Activated CD4-positive, alpha-beta T cell treated with anti-CD3 and anti-CD28 coated beads for 4 hours (primary cell): ENCODE measurements at regions not wholly inside any gene's neighbourhood (a gene's known extent, or its start where the extent isn't known, plus 50 kb on each side); places are given as distances from the start of the nearest gene placed in this dataset.

Experiments used
- DNase-seq, 2 donors: peaks; one replicate each; pipeline ENCODE4 v3.0.0-alpha.2; 2020

GRCh38 chr2:2845267-2845666 lies 514.2 kb upstream of the MYT1L start:
- DNase-seq, result no peak

DNA sequence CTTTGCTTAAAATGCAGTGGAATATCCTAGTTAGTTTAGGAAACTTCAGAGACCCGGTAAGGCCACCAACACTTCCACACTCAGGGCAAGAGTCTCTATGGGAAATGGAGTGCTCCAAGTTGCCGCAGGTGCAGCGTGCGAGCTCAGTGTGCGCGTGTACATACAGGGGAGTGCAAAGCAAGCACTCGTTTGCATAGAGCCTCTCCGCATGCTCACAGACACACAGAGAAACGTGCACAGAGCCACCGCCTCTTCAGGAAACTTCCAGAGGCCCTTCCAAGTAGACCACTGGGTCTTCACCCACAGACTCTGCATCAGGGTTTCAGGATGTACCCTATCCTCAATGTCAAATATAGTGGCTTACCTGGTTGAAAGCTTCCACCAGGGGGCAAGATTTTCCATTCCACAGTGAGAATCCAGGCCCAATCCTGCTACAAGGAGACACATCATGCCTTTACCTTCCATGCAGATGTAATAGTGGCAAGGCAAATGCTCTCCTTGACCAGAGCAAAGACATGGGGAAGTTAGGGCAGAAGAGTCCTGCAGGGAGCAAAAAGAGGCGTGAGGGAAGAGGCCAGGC lies 513.0 kb upstream of the MYT1L start:
- no peak for DNase-seq

DNA sequence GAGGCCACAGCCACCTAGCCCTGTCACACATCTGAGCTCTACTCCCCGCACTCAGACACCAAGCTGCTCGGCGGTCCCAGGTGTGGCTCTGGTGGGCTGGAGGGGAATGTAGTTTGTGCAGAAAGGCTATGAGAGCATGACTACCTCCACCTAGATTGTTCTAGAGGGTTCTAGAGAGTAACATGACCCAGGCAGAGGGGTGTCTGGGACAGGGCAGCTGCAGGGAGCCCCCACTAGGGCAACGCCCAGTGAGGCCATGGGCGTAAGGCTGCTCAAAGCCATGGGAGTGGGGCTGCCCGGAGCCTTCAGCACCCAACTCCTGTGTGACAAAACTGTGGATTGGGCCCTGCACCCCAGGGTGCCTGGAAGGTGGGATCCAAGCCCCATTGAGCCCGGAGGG lies 511.4 kb upstream of the MYT1L start:
- DNase-seq, result no peak

GRCh38 chr2:2840681-2841300 lies 509.7 kb upstream of the MYT1L start:
- no peak for DNase-seq

DNA sequence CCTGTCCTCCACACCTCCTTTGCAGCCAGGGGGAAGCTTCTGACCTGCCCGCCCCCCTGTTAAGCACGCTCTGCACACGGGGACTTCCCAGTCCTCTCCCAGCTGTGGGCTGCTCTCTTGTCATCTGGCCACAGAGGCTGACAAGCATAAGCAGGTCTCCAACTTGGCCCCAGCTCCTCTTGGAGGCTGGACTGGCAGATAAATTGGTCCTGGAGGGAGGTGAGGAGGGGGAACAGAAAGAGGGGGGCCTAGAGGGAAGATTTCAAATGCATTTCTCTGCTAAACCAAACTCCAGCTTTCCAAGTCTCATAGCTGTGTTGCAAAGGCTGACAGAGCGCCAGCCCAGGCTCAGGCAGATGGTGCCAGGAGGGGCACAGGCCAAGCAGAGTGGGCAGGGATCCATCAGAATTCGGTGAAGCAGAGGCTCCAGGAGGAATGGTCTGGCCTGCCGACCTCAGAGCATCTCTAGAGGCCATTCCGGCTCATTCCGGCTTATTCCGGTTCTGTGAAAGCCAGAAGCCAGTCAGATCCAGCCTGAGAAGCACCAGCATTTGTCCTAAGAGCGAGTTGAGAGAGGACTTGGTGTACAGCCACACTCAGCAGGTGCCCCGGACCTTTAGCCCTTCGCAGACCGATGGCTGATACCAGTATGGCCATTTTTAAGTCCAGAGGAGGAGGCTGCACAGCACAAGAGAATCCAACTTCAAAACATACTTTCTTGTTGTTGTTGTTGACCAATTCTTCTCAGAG lies 508.9 kb upstream of the MYT1L start:
- DNase-seq, result no peak

DNA sequence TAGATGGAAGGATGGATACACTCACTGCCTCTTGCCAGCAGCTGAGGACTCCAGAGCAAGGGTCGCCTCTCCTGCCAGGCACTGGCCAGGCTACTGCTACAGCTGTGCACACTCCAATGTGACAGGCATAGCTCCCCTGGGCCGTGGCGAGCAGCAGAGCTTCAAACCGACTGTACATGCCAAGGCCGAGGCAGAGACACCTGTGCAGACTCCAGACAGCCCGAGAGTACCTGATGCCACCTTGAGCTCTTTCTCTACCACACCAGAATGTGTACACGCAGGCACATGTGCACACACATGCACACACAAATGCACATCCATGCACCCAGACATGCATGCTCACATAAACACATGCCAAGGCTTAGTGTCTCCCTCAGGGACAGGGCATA lies 508.3 kb upstream of the MYT1L start:
- no peak for DNase-seq

GRCh38 chr2:2838548-2838845 lies 507.4 kb upstream of the MYT1L start:
- DNase-seq, result no peak

- no peak for DNase-seq
These were observed 506.9 kb upstream of the MYT1L start for GRCh38 chr2:2837746-2838547.

DNA sequence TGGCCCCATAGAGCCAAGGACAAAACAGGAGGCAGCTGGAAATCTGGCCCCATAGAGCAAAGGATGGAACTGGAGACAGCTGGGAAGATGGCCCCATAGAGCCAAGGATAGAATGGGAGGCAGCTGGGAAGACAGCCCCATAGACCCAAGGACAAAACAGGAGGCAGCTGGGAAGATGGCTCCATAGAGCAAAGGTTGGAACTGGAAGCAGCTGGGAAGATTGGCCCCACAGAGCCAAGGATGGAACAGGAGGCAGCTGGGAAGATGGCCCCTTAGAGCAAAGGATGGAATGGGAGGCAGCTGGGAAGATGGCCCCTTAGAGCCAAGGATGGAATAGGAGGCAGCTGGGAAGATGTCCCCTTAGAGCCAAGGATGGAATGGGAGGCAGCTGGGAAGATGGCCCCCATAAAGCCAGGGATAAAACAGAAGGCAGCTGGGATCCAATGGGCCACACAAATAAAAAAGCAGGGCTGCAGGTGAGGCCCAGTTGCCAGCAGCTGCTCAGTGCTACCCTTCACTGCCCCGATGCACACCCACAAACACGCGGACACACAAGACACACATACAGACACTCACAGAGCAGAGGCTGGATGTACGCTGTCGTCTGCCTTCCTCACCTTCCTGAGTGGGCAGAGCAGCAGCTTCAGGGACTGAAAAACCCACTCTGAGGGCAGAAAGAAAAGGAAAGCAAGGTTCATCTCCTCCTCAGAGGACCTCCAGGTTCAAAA lies 505.4 kb upstream of the MYT1L start:
- no peak for DNase-seq

DNA sequence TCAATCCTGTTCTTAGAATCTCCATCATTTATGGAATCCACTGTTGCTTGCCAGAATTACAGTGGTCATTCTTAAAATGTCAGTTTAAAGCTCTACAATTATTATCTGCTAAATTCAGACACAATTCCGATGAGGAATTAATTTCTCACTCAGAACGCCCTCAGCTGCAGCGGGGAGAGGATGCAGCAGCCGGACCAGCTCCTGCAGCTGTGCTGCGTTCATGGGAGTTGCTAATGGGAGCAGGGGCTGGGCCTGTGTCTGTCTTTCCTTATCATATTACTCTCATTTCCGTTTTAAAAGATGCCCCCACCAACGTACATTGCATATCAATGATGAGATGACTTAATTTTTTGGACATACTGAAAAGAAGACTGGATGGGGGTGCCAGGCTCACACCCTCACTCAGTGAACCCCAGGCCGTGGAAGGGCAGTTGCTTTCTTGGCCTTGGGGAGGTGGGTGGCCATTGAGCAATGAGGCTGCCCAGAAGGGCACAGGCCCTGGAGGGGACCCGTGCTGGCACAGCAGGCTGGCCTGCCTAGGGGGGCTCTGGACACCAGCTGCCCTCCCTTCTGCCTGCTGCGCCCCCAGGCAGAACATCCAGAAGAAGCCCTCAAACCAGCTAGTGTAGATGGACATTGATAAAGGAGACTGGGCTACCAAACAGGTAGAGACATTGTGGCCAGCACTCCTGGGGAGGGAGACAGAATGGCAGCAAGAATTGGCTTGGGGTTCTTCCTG lies 503.6 kb upstream of the MYT1L start:
- DNase-seq, result no peak

GRCh38 chr2:2834105-2834504 lies 503.0 kb upstream of the MYT1L start:
- no peak for DNase-seq

GRCh38 chr2:2832657-2833056 lies 501.6 kb upstream of the MYT1L start:
- DNase-seq, result no peak

- DNase-seq, result no peak
These were observed 500.6 kb upstream of the MYT1L start for GRCh38 chr2:2831633-2832032.

- DNase-seq, result no peak
These were observed 499.5 kb upstream of the MYT1L start for GRCh38 chr2:2830576-2830975.

DNA sequence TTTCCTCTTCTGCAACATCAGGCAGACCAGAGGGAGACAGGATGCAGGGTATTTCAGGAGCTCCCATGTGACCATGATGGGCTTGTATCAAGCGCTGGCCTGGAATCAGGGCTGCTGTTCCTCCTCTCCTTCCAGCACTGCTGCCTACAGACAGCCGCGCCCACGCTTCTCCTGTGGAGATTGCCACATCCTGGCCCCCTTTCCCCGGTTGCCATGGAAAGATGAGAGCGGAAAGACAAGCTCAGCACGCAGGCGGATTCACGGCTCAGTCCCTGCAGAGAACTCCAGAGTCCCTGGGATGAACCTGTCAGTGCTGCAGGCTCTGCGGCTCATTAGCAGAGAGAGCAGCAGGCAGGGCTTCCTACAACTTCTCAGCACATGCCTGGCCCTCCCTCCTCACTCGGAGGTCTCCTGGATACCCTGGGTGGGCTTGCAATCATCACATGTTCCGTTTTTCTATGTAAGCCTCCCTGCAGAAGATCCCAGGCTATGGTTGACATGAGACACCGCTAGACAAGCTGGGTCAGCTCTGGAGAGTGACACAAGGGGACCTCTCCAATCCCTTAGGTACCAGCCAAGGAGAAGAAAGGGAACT lies 497.8 kb upstream of the MYT1L start:
- DNase-seq, result no peak

DNA sequence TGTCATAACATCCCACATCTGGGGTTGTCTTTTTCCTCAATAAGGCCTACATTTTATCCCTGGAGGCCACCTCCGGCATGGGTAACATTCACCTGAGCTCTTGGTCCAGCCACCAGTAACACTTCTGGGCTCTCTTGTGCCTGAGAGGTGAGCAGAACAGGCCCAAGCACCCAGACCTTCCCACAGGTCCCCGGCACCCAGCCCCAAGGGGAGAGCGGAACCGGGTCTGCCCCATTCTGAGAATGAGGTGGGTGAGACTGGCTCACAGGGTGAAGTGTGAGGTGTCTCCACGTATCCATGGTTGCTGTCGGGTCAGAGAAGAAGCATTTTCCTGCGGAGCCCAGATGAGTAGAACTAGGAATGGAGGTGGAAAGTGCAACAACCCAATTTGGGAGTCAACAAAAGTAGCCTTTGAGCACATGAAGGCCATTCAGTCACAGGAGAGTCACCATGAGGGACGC lies 496.7 kb upstream of the MYT1L start:
- DNase-seq, result no peak

DNA sequence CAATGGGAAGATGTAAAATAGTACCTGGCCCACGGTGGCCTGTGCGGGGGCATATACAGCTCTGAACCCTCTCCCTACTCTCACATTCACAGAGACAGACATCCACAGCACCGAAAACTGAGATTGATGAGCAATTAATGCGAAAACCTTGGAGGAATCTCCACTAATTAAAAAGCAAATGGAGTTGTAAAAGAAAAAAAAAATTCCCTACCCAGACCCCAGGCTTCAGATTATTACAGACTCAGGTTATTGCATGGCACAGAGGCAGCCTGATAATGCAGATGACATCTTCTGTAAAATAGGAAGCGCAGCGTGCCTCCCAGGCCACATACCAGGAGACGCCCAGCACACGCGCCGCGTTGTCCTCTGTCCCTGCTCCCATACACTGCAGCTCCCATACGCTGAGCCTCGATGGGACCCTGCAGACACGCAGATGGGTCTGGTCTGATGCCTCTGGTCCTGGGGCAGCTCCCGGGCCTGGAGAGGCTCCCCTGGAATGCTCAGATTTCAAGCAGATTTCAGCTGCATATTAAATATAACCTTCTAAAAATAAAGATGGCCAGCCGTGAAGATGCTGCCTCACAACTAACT lies 496.1 kb upstream of the MYT1L start:
- no peak for DNase-seq

DNA sequence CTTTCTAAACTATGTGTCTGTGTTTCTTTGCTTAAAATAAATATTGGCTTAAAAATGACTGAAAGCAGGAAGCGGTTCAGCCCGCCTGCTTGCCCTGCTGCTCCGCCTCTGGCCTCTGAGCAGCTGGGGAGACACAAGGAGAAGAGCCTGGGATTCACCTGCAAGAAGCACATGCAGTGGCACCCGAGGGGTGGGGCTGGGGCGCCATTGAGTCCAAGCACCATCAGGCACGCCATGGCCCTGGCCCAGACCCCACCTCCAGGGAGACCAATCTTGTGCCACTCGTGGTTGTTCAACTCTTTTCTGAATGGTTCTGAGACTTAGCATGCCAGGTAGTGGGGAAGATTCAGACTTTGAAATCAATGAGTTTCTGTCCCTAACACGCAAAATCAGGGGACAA lies 495.5 kb upstream of the MYT1L start:
- no peak for DNase-seq

DNA sequence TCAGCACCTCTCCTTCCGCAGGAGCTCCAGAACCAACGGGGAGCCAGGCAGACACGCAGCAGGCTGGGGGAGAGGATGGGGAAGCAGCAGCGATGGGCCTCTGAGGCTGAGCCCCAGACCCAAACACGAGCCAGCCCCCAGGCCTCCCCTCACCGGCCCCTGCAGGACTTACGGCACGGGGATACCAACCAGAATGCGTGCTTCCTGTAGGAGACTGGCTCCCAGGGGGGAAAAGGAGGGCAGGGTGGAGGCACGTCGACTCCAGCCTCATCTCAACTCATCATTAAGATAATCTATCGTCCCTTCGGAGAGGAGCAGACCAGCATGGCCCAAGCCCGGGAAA lies 495.1 kb upstream of the MYT1L start:
- DNase-seq, result no peak

DNA sequence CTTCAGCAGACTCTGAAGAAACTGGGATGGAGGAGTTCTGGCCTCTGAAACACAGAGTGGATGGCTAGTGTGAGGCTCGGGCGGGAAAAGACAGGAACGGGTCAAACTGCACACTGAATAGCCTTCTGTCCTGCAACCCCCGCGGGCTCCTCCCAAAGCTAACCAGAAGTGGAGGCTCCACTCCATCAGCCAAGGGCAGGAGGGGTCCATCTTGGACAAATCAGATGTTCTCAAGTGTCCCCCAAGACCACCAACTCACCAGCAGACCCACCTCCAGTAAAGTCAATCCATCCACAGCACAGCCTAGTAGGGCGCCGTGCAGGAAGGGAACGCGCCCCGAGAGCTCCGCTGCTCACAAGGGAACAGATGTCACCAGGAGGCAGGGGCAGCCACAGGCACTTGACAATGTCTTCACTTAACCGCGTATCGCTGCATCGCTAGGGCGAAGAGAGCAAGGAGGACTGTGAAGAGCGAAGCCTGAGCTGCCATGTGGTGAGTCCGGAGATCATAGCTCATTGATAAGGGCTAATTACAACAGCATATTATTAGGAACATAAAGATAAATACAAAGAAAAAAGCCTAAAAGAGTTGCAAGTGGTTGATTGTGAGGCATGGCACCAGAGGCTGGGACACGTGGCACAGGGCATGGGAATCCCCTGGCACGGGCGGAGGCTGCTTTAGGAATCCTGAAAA lies 494.6 kb upstream of the MYT1L start:
- DNase-seq, result no peak

GRCh38 chr2:2825062-2825461 lies 494.0 kb upstream of the MYT1L start:
- no peak for DNase-seq
